Renal cortex interstitium (tissue), 11 donors: ENCODE measurements at regions not wholly inside any gene's neighbourhood (a gene's known extent, or its start where the extent isn't known, plus 50 kb on each side); places are given as distances from the start of the nearest gene placed in this dataset.

ENCODE experiments used
- DNase-seq, 11 donors: peaks; one replicate each; pipeline ENCODE4 v3.0.0-alpha.2; 2013; ENCODE audit warnings: low read depth in 9 of 11, low spot score in 4 of 11; ENCODE audit errors: extremely low read depth in 1 of 11

- no peak for DNase-seq
These were observed 55.9 kb upstream of the NFE2L3 start for GRCh38 chr7:26096136-26096535.

- no peak for DNase-seq
These were observed 53.9 kb upstream of the NFE2L3 start for GRCh38 chr7:26097837-26098668.

- DNase-seq: no peak
These were observed 52.8 kb upstream of the NFE2L3 start for GRCh38 chr7:26099236-26099635.

GRCh38 chr7:26100406-26101339 lies 51.3 kb upstream of the NFE2L3 start:
- DNase-seq: no peak

GRCh38 chr7:26101361-26102151 lies 50.4 kb upstream of the NFE2L3 start:
- peak in 1 of 11 donors; percentile 25 for DNase-seq

- DNase-seq: no peak
These were observed 49.8 kb upstream of the NFE2L3 start for GRCh38 chr7:26102176-26102575.
